H9 (cell line): ENCODE measurements at regions not wholly inside any gene's neighbourhood (a gene's known extent, or its start where the extent isn't known, plus 50 kb on each side); places are given as distances from the start of the nearest gene placed in this dataset.

Experiments
- DNase-seq: peaks from one replicate; pipeline ENCODE4 v3.0.0-alpha.2; 2017
- H2AFZ ChIP-seq: one replicate; pipeline ENCODE4 v1.6.1; 2013; ENCODE audit warnings: mild to moderate bottlenecking, low read length, control low read depth, moderate library complexity
- H2AK5ac ChIP-seq: 2 replicates; pipeline ENCODE4 v1.6.1; 2013; ENCODE audit warnings: low read length, control low read depth, mixed read lengths; ENCODE audit not compliant: insufficient read length
- H2BK120ac ChIP-seq: one replicate; pipeline ENCODE4 v1.6.1; 2013; ENCODE audit warnings: low read depth, mild to moderate bottlenecking, low read length, control low read depth, inconsistent platforms; ENCODE audit not compliant: poor library complexity, severe bottlenecking
- H2BK12ac ChIP-seq: 2 replicates; pipeline ENCODE4 v1.6.1; 2013; ENCODE audit warnings: low read length, control low read depth, mixed read lengths, low read depth; ENCODE audit not compliant: insufficient read length
- H2BK15ac ChIP-seq: 2 replicates; pipeline ENCODE4 v1.6.1; 2013; ENCODE audit warnings: low read depth, low read length, control low read depth
- H2BK20ac ChIP-seq: one replicate; pipeline ENCODE4 v1.6.1; 2013; ENCODE audit warnings: low read depth, mild to moderate bottlenecking, low read length, control low read depth, inconsistent platforms; ENCODE audit not compliant: poor library complexity, severe bottlenecking
- H2BK5ac ChIP-seq: 2 replicates; pipeline ENCODE4 v1.6.1; 2013; ENCODE audit warnings: low read length, control low read depth, mixed read lengths; ENCODE audit not compliant: insufficient read length
- H3K14ac ChIP-seq: 2 replicates; pipeline ENCODE4 v1.6.1; 2013; ENCODE audit warnings: low read length, control low read depth; ENCODE audit not compliant: insufficient read depth
- H3K18ac ChIP-seq: 2 replicates; pipeline ENCODE4 v1.6.1; 2013; ENCODE audit warnings: low read depth, mild to moderate bottlenecking, mixed read lengths, low read length, control low read depth; ENCODE audit not compliant: insufficient read length
- H3K23ac ChIP-seq: 2 replicates; pipeline ENCODE4 v1.6.1; 2013; ENCODE audit warnings: low read length, control low read depth, mixed read lengths, low read depth; ENCODE audit not compliant: insufficient read length
- H3K23me2 ChIP-seq: 2 replicates; pipeline ENCODE4 v1.6.1; 2013; ENCODE audit warnings: low read depth, mild to moderate bottlenecking, mixed read lengths, low read length, control low read depth; ENCODE audit not compliant: insufficient read length, poor library complexity, severe bottlenecking
- H3K27ac ChIP-seq: 2 replicates; pipeline ENCODE4 v1.5.1; 2013; ENCODE audit warnings: low read length, control low read depth, mixed read lengths, low read depth; ENCODE audit not compliant: insufficient read length
- H3K27me3 ChIP-seq: 2 replicates; pipeline ENCODE4 v1.6.1; 2013; ENCODE audit warnings: low read length, control low read depth, inconsistent platforms; ENCODE audit not compliant: insufficient read depth
- H3K4ac ChIP-seq: 2 replicates; pipeline ENCODE4 v1.6.1; 2013; ENCODE audit warnings: low read depth, mild to moderate bottlenecking, control low read depth, inconsistent platforms, low read length, moderate library complexity
- H3K4me1 ChIP-seq: 2 replicates; pipeline ENCODE4 v1.6.1; 2013; ENCODE audit warnings: low read length, control low read depth, inconsistent platforms; ENCODE audit not compliant: insufficient read depth
- H3K4me2 ChIP-seq: 2 replicates; pipeline ENCODE4 v1.6.1; 2013; ENCODE audit warnings: low read length, control low read depth, mixed read lengths; ENCODE audit not compliant: insufficient read length, insufficient read depth
- H3K56ac ChIP-seq: 2 replicates; pipeline ENCODE4 v1.6.1; 2013; ENCODE audit warnings: low read depth, mild to moderate bottlenecking, mixed read lengths, low read length, control low read depth; ENCODE audit not compliant: insufficient read length
- H3K79me1 ChIP-seq: 2 replicates; pipeline ENCODE4 v1.6.1; 2013; ENCODE audit warnings: low read depth, mild to moderate bottlenecking, moderate library complexity, low read length, control low read depth, inconsistent platforms; ENCODE audit not compliant: insufficient read depth, poor library complexity, severe bottlenecking
- H3K79me2 ChIP-seq: 2 replicates; pipeline ENCODE4 v1.6.1; 2013; ENCODE audit warnings: low read length, control low read depth, inconsistent platforms; ENCODE audit not compliant: insufficient read depth
- H3K9ac ChIP-seq: 2 replicates; pipeline ENCODE4 v1.6.1; 2013; ENCODE audit warnings: low read length, control low read depth, mixed read lengths; ENCODE audit not compliant: insufficient read length; ENCODE audit errors: extremely low read depth
- H3K9me3 ChIP-seq: one replicate; pipeline ENCODE4 v1.6.1; 2013; ENCODE audit warnings: low read depth, low read length, inconsistent platforms; ENCODE audit not compliant: control insufficient read depth
- H3T11ph ChIP-seq: one replicate; pipeline ENCODE4 v1.6.1; 2013; ENCODE audit warnings: mild to moderate bottlenecking, low read length, control low read depth, inconsistent platforms
- H4K20me1 ChIP-seq: one replicate; pipeline ENCODE4 v1.6.1; 2013; ENCODE audit not compliant: control insufficient read depth, insufficient read length, insufficient read depth
- H4K5ac ChIP-seq: 2 replicates; pipeline ENCODE4 v1.6.1; 2013; ENCODE audit warnings: low read depth, mild to moderate bottlenecking, mixed read lengths, low read length, control low read depth; ENCODE audit not compliant: insufficient read length
- H4K8ac ChIP-seq: replicated peaks from 2 replicates; pipeline ENCODE4 v1.6.1; 2013; ENCODE audit warnings: low read length, control low read depth, mixed read lengths, low read depth; ENCODE audit not compliant: insufficient read length
- H4K91ac ChIP-seq: 2 replicates; pipeline ENCODE4 v1.6.1; 2013; ENCODE audit warnings: low read depth, mild to moderate bottlenecking, moderate library complexity, mixed read lengths, low read length, control low read depth; ENCODE audit not compliant: insufficient read length
- H3K27ac Mint-ChIP-seq, 3 experiments: 2 replicates in 2 of 3; 3 replicates in 1 of 3; pipeline ENCODE4 v1.8.0; 2020 to 2021; ENCODE audit warnings: mixed read lengths in 3 of 3, mild to moderate bottlenecking in 1 of 3, moderate library complexity in 1 of 3
- H3K27me3 Mint-ChIP-seq: 2 replicates; pipeline ENCODE4 v1.8.0; 2021; ENCODE audit warnings: low read depth, mild to moderate bottlenecking, moderate library complexity, mixed read lengths
- H3K36me3 Mint-ChIP-seq, 3 experiments: 2 replicates in 2 of 3; 3 replicates in 1 of 3; pipeline ENCODE4 v1.8.0; 2020 to 2021; ENCODE audit warnings: low read depth in 3 of 3, mixed read lengths in 3 of 3; ENCODE audit not compliant: insufficient read depth in 1 of 3
- H3K4me1 Mint-ChIP-seq, 2 experiments: 2 replicates each; pipeline ENCODE4 v1.8.0; 2020; ENCODE audit warnings: mixed read lengths in 2 of 2
- H3K4me3 Mint-ChIP-seq, 2 experiments: 2 replicates in 1 of 2; 3 replicates in 1 of 2; pipeline ENCODE4 v1.8.0; 2020 to 2021; ENCODE audit warnings: mild to moderate bottlenecking in 2 of 2, mixed read lengths in 2 of 2, moderate library complexity in 1 of 2
- H3K9me3 Mint-ChIP-seq, 2 experiments: 2 replicates in 1 of 2; 3 replicates in 1 of 2; pipeline ENCODE4 v1.8.0; 2020; ENCODE audit warnings: mild to moderate bottlenecking in 2 of 2, mixed read lengths in 2 of 2, moderate library complexity in 1 of 2
- WGBS: extraction: QIAGEN DNeasy Blood & Tissue Kit; methylation state at CpG from one replicate; pipeline ENCODE4 v1.1.7; 2013; ENCODE audit warnings: missing lambda C conversion rate, low lambda C conversion rate, mixed read lengths; ENCODE audit not compliant: insufficient read length; ENCODE audit errors: extremely low coverage; 5-methylcytosine and 5-hydroxymethylcytosine counted together
- TF ChIP-seq, protein P1 (sequence below): fragments of 200-600 bp; sonication (generic); conservative IDR thresholded peaks from 3 replicates; pipeline ENCODE4 v1.8.0; 2021; ENCODE audit warnings: antibody characterized with exemption, mild to moderate bottlenecking

DNA sequence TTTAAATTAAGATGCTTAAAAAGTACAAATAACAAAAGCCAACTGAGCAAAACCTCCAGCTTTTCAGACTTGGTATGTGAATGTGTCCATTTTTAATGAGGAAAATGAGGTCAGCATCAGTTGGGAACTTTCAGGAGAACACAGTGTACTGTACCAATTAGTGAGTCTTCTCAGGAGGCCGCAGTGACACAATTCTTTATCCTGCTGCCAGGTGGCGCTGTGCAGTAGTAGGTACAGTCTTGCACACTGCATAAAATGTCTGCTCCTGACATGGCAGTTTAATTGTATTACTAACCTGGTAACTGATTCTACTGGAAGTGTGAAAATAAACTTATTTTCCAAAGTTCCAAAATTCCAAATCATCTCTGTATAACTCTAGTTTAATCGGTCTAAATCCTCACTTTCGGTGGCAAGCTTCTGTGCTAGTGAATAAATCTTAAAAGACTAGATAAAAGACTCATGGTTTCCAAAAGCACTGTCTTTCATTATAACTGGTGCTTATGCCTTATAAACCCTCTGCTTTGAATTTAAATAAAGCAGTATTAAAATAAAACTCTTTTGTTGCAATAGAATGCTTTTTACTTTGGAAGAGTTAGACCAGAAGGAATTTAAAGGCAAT, 214.8 kb upstream of the MMS22L start:
- peak; percentile 60 for DNase-seq
- Histone ChIP-seq H3K4me2 (no peak overlapping the region), H2BK12ac (no peak overlapping the region), H2BK120ac (no peak overlapping the region), H4K20me1 (no peaks in the 10 kb centered on the region), H3K56ac (no peak overlapping the region), H3K14ac (no peak overlapping the region), H3K9me3 (no peaks in the 10 kb centered on the region), H3K27ac (no peak overlapping the region), H3K4me1 (no peaks in the 10 kb centered on the region), H4K5ac (no peak overlapping the region), H3K27me3 (no peaks in the 10 kb centered on the region), H4K91ac (no peak overlapping the region), H3K79me2 (no peaks in the 10 kb centered on the region), H2BK5ac (no peak overlapping the region), H3K23me2 (no peaks in the 10 kb centered on the region), H3K79me1 (no peaks in the 10 kb centered on the region), H3K9ac (no peak overlapping the region), H2BK20ac (no peak overlapping the region), H3K4ac (no peak overlapping the region), H2BK15ac (no peak overlapping the region), H4K8ac (no peak overlapping the region), H3K18ac (no peak overlapping the region), H2AFZ (no peak overlapping the region), H3K23ac (no peak overlapping the region), H2AK5ac (no peak overlapping the region), H3T11ph (no peak overlapping the region)
- TF ChIP-seq, protein P1, sequence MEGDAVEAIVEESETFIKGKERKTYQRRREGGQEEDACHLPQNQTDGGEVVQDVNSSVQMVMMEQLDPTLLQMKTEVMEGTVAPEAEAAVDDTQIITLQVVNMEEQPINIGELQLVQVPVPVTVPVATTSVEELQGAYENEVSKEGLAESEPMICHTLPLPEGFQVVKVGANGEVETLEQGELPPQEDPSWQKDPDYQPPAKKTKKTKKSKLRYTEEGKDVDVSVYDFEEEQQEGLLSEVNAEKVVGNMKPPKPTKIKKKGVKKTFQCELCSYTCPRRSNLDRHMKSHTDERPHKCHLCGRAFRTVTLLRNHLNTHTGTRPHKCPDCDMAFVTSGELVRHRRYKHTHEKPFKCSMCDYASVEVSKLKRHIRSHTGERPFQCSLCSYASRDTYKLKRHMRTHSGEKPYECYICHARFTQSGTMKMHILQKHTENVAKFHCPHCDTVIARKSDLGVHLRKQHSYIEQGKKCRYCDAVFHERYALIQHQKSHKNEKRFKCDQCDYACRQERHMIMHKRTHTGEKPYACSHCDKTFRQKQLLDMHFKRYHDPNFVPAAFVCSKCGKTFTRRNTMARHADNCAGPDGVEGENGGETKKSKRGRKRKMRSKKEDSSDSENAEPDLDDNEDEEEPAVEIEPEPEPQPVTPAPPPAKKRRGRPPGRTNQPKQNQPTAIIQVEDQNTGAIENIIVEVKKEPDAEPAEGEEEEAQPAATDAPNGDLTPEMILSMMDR = peak; percentile 96
- Mint-ChIP-seq H3K4me3 (no peak overlapping the region), H3K36me3 (no peaks in the 10 kb centered on the region), H3K9me3 (no peaks in the 10 kb centered on the region), H3K27me3 (no peaks in the 10 kb centered on the region), H3K4me1 (no peaks in the 10 kb centered on the region; a peak in 1 of 4 replicates), H3K27ac (no peak overlapping the region)
- WGBS = no CpG with 5 or more reads among the region's 4 CpGs
